ENCODE measurements at regions not wholly inside any gene's neighbourhood (a gene's known extent, or its start where the extent isn't known, plus 50 kb on each side); places are given as distances from the start of the nearest gene placed in this dataset.

DNA sequence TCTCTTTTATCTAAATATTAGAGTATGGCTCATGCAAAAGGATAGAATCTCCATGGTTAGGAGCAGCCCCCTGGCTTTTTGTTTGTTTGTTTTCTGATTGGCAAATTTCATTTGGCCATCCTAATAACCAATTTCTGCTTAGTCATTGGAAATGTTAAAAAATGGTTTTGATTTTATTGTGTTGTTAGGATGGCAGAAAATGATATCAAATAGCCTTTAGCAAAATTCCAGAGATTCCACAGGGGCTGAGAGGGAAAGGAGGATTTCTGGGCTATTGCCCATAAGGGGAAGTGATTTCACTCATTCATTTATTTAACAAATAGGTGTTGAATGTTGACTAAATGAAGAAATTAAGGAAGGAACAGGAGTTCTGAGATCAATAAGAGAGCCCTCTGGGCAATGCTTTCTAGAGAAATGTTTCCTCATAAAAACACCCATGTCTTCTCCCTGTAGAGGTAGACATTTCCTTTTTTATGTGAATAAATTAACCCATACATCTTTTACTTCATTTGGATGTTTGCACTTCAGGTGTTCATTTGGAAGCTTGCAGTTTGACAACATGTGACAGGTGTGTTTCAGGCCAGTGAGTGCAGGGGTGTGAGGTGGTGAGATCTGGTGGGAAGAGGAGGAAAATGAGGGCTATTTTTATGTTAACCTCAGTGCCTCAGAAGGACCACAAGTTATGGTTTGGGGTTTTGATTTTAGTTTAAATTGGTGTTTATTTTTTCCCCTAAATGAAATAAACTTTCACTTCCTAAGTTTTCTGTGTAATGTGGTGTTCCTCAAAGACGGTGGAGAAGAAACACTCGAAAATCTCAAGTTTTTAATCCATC is 61.7 kb upstream of the EPC2 start:
- Histone ChIP-seq H3K9me3 (ENCODE audit: insufficient read depth, low read depth) (no peaks in the 10 kb centered on the region), H3K27ac (peak overlapping the region; percentile 93), H3K36me3 (ENCODE audit: low read depth) (no peaks in the 10 kb centered on the region), H3F3A (ENCODE audit: insufficient read depth, low read depth) (peaks cover 19% of the 10 kb centered on the region), H3K4me2 (peak overlapping the region; percentile 52), H3K9me2 (ENCODE audit: insufficient read depth) (no peaks in the 10 kb centered on the region), H3K79me2 (ENCODE audit: low read depth) (no peaks in the 10 kb centered on the region), H3K4me3 (no peak overlapping the region), H2AFZ (peak overlapping the region; percentile 67; the same call in 1 of the 2 replicates), H4K20me1 (ENCODE audit: insufficient read depth) (no peaks in the 10 kb centered on the region), H3K27me3 (ENCODE audit: insufficient read depth, low read depth) (no peaks in the 10 kb centered on the region), H3K4me1 (replicated peaks; ENCODE audit: insufficient read depth) (peaks cover 23% of the 10 kb centered on the region)
- ChIA-PET POLR2A (ENCODE audit: unreplicated experiment) (no interaction called here), CTCF (interaction anchor here (1.5 kb wide), 1 partner anchor 60 kb away, joined by 3 read pairs; no protein-coding TSS in a partner anchor)
- peak; percentile 32 to 91 for DNase-seq
- intact Hi-C loops (cut with micrococcal nuclease; ENCODE audit: unreplicated experiment) = loop anchor here (1.0 kb wide), 2 partner anchors 31 to 61 kb away; partner anchors contain the start of gene EPC2
- no peak for TF ChIP-seq EZH2 (IDR thresholded peaks at IDR 0.05; ENCODE audit: low read depth)
- TF ChIP-seq, protein P1, sequence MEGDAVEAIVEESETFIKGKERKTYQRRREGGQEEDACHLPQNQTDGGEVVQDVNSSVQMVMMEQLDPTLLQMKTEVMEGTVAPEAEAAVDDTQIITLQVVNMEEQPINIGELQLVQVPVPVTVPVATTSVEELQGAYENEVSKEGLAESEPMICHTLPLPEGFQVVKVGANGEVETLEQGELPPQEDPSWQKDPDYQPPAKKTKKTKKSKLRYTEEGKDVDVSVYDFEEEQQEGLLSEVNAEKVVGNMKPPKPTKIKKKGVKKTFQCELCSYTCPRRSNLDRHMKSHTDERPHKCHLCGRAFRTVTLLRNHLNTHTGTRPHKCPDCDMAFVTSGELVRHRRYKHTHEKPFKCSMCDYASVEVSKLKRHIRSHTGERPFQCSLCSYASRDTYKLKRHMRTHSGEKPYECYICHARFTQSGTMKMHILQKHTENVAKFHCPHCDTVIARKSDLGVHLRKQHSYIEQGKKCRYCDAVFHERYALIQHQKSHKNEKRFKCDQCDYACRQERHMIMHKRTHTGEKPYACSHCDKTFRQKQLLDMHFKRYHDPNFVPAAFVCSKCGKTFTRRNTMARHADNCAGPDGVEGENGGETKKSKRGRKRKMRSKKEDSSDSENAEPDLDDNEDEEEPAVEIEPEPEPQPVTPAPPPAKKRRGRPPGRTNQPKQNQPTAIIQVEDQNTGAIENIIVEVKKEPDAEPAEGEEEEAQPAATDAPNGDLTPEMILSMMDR (conservative IDR thresholded peaks at IDR 0.05) = no peak
- no TSS peak for BruUV-seq (replicated peaks)

DNA sequence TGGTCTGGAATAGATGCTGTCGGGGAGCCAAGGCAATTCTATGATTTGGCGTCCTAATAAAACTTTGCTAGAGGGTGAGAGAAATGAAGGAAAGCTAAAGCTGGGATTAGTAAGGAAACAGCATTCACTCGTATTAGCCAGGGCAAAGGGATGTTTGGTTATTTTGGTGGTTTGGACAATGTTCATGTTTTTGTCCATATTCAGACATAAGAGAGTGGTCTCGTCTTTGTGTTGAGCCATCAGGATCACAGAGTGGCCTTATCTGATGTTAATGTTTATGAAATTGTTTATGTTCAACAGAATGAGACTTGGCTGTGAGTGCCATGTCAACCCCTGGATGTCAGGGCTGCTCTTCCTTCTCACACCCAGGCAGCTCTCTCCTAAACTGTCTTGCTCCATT is 58.9 kb upstream of the EPC2 start:
- Histone ChIP-seq H3K4me2 (no peak overlapping the region), H3K36me3 (ENCODE audit: low read depth) (no peaks in the 10 kb centered on the region), H3F3A (ENCODE audit: insufficient read depth, low read depth) (peaks cover 19% of the 10 kb centered on the region), H3K4me1 (replicated peaks; ENCODE audit: insufficient read depth) (peaks cover 23% of the 10 kb centered on the region), H3K9me2 (ENCODE audit: insufficient read depth) (no peaks in the 10 kb centered on the region), H2AFZ (no peak overlapping the region), H4K20me1 (ENCODE audit: insufficient read depth) (no peaks in the 10 kb centered on the region), H3K27ac (no peak overlapping the region), H3K9me3 (ENCODE audit: insufficient read depth, low read depth) (no peaks in the 10 kb centered on the region), H3K27me3 (ENCODE audit: insufficient read depth, low read depth) (no peaks in the 10 kb centered on the region), H3K4me3 (no peak overlapping the region), H3K79me2 (ENCODE audit: low read depth) (no peaks in the 10 kb centered on the region)
- no TSS peak for BruUV-seq (replicated peaks)
- DNase-seq = no peak
- ChIA-PET CTCF (no interaction called here), POLR2A (ENCODE audit: unreplicated experiment) (interaction anchor here (0.7 kb wide), 1 partner anchor 12 kb away, joined by 3 read pairs; no protein-coding TSS in a partner anchor)
- intact Hi-C loops (cut with micrococcal nuclease; ENCODE audit: unreplicated experiment) = no loop called here
- TF ChIP-seq, protein P1 (conservative IDR thresholded peaks at IDR 0.05) = no peak
- no peak for TF ChIP-seq EZH2 (IDR thresholded peaks at IDR 0.05; ENCODE audit: low read depth)

DNA sequence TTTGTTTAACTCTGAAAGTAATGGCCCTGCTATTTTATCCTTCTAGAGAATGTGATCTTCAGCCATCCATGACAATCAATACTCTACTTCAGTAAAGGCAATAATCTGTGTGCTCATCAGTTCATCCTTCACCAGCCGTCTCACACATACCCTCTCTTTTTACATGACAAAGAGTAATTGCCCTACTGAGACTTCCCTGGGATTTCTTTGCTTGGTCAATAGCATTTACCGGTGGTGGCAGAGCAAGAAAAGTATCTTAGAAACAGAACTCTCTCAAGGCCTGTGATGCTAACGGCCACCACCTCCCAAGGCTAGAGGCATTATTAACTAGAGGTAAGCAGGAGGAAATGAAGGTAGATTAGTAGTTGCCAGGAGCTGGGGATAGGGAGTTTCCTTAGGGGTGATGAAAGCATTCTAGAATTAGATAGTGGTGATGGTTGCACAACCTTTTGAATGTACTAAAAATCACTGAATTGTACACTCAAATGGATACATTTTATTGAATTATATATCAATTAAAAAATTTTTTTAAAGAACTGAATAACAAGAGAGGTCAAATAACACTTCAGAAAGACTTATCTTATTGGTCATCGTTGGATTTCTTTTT is 57.9 kb upstream of the EPC2 start:
- Histone ChIP-seq H3K27ac (no peak overlapping the region), H2AFZ (no peak overlapping the region), H3K4me2 (no peak overlapping the region), H4K20me1 (ENCODE audit: insufficient read depth) (no peaks in the 10 kb centered on the region), H3F3A (ENCODE audit: insufficient read depth, low read depth) (peaks cover 19% of the 10 kb centered on the region), H3K79me2 (ENCODE audit: low read depth) (no peaks in the 10 kb centered on the region), H3K9me2 (ENCODE audit: insufficient read depth) (no peaks in the 10 kb centered on the region), H3K4me1 (replicated peaks; ENCODE audit: insufficient read depth) (peaks cover 23% of the 10 kb centered on the region), H3K4me3 (no peak overlapping the region), H3K9me3 (ENCODE audit: insufficient read depth, low read depth) (no peaks in the 10 kb centered on the region), H3K36me3 (ENCODE audit: low read depth) (no peaks in the 10 kb centered on the region), H3K27me3 (ENCODE audit: insufficient read depth, low read depth) (no peaks in the 10 kb centered on the region)
- no peak for DNase-seq
- TF ChIP-seq, protein P1 (conservative IDR thresholded peaks at IDR 0.05) = no peak
- TF ChIP-seq EZH2 (IDR thresholded peaks at IDR 0.05; ENCODE audit: low read depth) = no peak
- BruUV-seq (replicated peaks) = no TSS peak
- CTCF ChIA-PET = no interaction called here
- POLR2A ChIA-PET (ENCODE audit: unreplicated experiment) = no interaction called here
- intact Hi-C loops (cut with micrococcal nuclease; ENCODE audit: unreplicated experiment) = no loop called here
